GM19395 (cell line): ENCODE measurements at regions not wholly inside any gene's neighbourhood (a gene's known extent, or its start where the extent isn't known, plus 50 kb on each side); places are given as distances from the start of the nearest gene placed in this dataset.
"Not testable (repeated sequence)": the region's sequence is repeated elsewhere in the genome, so short reads cannot be mapped to it uniquely, and the experiment has no call there.

Experiments
- ATAC-seq: cut with Tn5 transposase; IDR thresholded peaks from one replicate; pipeline ENCODE4 v1.9.1; 2021; ENCODE audit warnings: mild to moderate bottlenecking, moderate library complexity; ENCODE audit not compliant: unreplicated experiment

- no peak for ATAC-seq
These were observed 91.3 kb upstream of the ABI1 start for GRCh38 chr10:26952094-26952493.

- ATAC-seq, result no peak
These were observed 90.9 kb upstream of the ABI1 start for GRCh38 chr10:26951650-26952049.

GRCh38 chr10:26950934-26951333 lies 90.2 kb upstream of the ABI1 start:
- peak; percentile 65 for ATAC-seq

GRCh38 chr10:26946102-26946811 lies 85.5 kb upstream of the ABI1 start:
- no peak for ATAC-seq

GRCh38 chr10:26944261-26944882 lies 83.6 kb upstream of the ABI1 start:
- no peak for ATAC-seq

GRCh38 chr10:26939962-26940354 lies 79.2 kb upstream of the ABI1 start:
- no peak for ATAC-seq

- ATAC-seq, result no peak
These were observed 78.7 kb upstream of the ABI1 start for GRCh38 chr10:26939290-26939961.

GRCh38 chr10:26938578-26938977 lies 77.8 kb upstream of the ABI1 start:
- no peak for ATAC-seq

GRCh38 chr10:26937371-26937770 lies 76.6 kb upstream of the ABI1 start:
- ATAC-seq, result no peak

- ATAC-seq, result not testable (repeated sequence)
These were observed 73.4 kb upstream of the ABI1 start for GRCh38 chr10:26934190-26934589.

GRCh38 chr10:26932576-26932975 lies 71.8 kb upstream of the ABI1 start:
- no peak for ATAC-seq

GRCh38 chr10:26931223-26931622 lies 70.5 kb upstream of the ABI1 start:
- peak; percentile 89 for ATAC-seq

- not testable (repeated sequence) for ATAC-seq
These were observed 62.1 kb upstream of the ABI1 start for GRCh38 chr10:26922824-26923223.

GRCh38 chr10:26919156-26919860 lies 58.5 kb upstream of the ABI1 start:
- not testable (repeated sequence) for ATAC-seq

- no peak for ATAC-seq
These were observed 54.1 kb upstream of the ABI1 start for GRCh38 chr10:26914898-26915297.

- peak; percentile 82 for ATAC-seq
These were observed 51.2 kb upstream of the ABI1 start for GRCh38 chr10:26911811-26912461.
